ENCODE measurements at regions not wholly inside any gene's neighbourhood (a gene's known extent, or its start where the extent isn't known, plus 50 kb on each side); places are given as distances from the start of the nearest gene placed in this dataset.
A peak's percentile ranks its signal among the peaks of the same experiment; 100 is the strongest.

- TF ChIP-seq POLR2AphosphoS5 (IDR thresholded peaks at IDR 0.05; ENCODE audit: low read depth), result no peak
- TF ChIP-seq REST (IDR thresholded peaks at IDR 0.05; ENCODE audit: unreplicated experiment), result no peak
- TF ChIP-seq EZH2phosphoT487 (IDR thresholded peaks at IDR 0.05; ENCODE audit: unreplicated experiment), result no peak
- TF ChIP-seq STAT1 (IDR thresholded peaks at IDR 0.05; ENCODE audit: unreplicated experiment), result no peak
- no peak for TF ChIP-seq ETS1 (IDR thresholded peaks at IDR 0.05)
- TF ChIP-seq CTCF (conservative IDR thresholded peaks at IDR 0.05; ENCODE audit: low read depth in 2 of 2), result no peak
- TF ChIP-seq ZNF114 (CRISPR knock-in tag; IDR thresholded peaks at IDR 0.05), result no peak
- TF ChIP-seq CREB1 (CRISPR knock-in tag; IDR thresholded peaks at IDR 0.05; ENCODE audit: low read depth), result no peak
- TF ChIP-seq NANOG (IDR thresholded peaks at IDR 0.05; ENCODE audit: borderline replicate concordance), result no peak
- TF ChIP-seq EZH2 (IDR thresholded peaks at IDR 0.05; ENCODE audit: low read depth, unreplicated experiment), result no peak
- no peak for TF ChIP-seq ZNF331 (CRISPR knock-in tag; IDR thresholded peaks at IDR 0.05; ENCODE audit: low read depth)
These were observed 249.9 kb downstream of the MEX3B start (continued) for GRCh38 chr15:81795899-81796298.

GRCh38 chr15:81792646-81793045 lies 253.2 kb downstream of the MEX3B start:
- H2AFZ ChIP-seq, result no peak overlapping the region
- Mint-ChIP-seq H3K4me1 (peaks cover 12% of the 10 kb centered on the region), H3K36me3 (ENCODE audit: low read depth) (peaks cover 3% of the 10 kb centered on the region; the same call in 1 of the 3 replicates), H3K27ac (no peak overlapping the region), H3K9me3 (no peaks in the 10 kb centered on the region; the same call in 2 of the 3 replicates), H3K27me3 (ENCODE audit: insufficient read depth, low read depth, poor library complexity) (no peaks in the 10 kb centered on the region), H3K4me3 (no peak overlapping the region)
- H3K79me2 ChIP-seq (replicated peaks; ENCODE audit: insufficient read depth), result peaks cover 80% of the 10 kb centered on the region
- H3K27me3 ChIP-seq (ENCODE audit: insufficient read depth), result no peaks in the 10 kb centered on the region
- no peak overlapping the region for H3K4me3 ChIP-seq
- H3K4me2 ChIP-seq, result peak overlapping the region; percentile 25; the same call in 1 of the 2 replicates
- no peaks in the 10 kb centered on the region for H3F3A ChIP-seq (replicated peaks; ENCODE audit: low read depth)
- no peaks in the 10 kb centered on the region; the same call in 1 of the 2 replicates for H4K20me1 ChIP-seq (replicated peaks; ENCODE audit: insufficient read depth)
- peaks cover 34% of the 10 kb centered on the region for H3K4me1 ChIP-seq (ENCODE audit: insufficient read depth)
- ATAC-seq (peak; percentile 26; the same call in 2 of the 3 replicates), DNase-seq (ENCODE audit: low spot score) (no peak)
- no peaks in the 10 kb centered on the region for H3K36me3 ChIP-seq (ENCODE audit: insufficient read depth)
- H3K9me2 ChIP-seq (ENCODE audit: insufficient read depth), result 0 out of 2 replicates have a peak, but pooled peaks cover 5% of the 10 kb centered on the region
- peak overlapping the region; percentile 28; the same call in 1 of the 2 replicates for H3K27ac ChIP-seq (ENCODE audit: low read depth)
- TF ChIP-seq EZH2phosphoT487 (IDR thresholded peaks at IDR 0.05; ENCODE audit: unreplicated experiment), result no peak
- no peak for TF ChIP-seq ZNF331 (CRISPR knock-in tag; IDR thresholded peaks at IDR 0.05; ENCODE audit: low read depth)
- TF ChIP-seq STAT1 (IDR thresholded peaks at IDR 0.05; ENCODE audit: unreplicated experiment), result no peak
- no peak for TF ChIP-seq JUNB (IDR thresholded peaks at IDR 0.05; ENCODE audit: unreplicated experiment)
- no peak for TF ChIP-seq NANOG (IDR thresholded peaks at IDR 0.05; ENCODE audit: borderline replicate concordance)
- TF ChIP-seq REST (IDR thresholded peaks at IDR 0.05; ENCODE audit: unreplicated experiment), result no peak

Measured in GM23338 (cell line).